AG09309 (cell line): ENCODE measurements at regions not wholly inside any gene's neighbourhood (a gene's known extent, or its start where the extent isn't known, plus 50 kb on each side); places are given as distances from the start of the nearest gene placed in this dataset.

Source experiments
- DNase-seq: peaks from one replicate; pipeline ENCODE4 v3.0.0-alpha.2; 2010; ENCODE audit warnings: low read depth
- H3K4me3 ChIP-seq: 2 replicates; pipeline ENCODE4 v1.5.1; 2011; ENCODE audit warnings: mild to moderate bottlenecking, low read depth, low read length, moderate library complexity; ENCODE audit not compliant: control insufficient read depth
- TF ChIP-seq, protein P1 (sequence below): IDR thresholded peaks from 2 replicates; pipeline ENCODE4 v1.5.1; 2011; ENCODE audit warnings: mild to moderate bottlenecking, low read depth, low read length, inconsistent platforms; ENCODE audit not compliant: insufficient read depth, control insufficient read depth; ENCODE audit errors: missing control alignments

GRCh38 chr5:175579742-175580432 lies 78.0 kb upstream of the HRH2 start:
- DNase-seq, result peak; percentile 28
- no peak overlapping the region for H3K4me3 ChIP-seq
- TF ChIP-seq, protein P1, sequence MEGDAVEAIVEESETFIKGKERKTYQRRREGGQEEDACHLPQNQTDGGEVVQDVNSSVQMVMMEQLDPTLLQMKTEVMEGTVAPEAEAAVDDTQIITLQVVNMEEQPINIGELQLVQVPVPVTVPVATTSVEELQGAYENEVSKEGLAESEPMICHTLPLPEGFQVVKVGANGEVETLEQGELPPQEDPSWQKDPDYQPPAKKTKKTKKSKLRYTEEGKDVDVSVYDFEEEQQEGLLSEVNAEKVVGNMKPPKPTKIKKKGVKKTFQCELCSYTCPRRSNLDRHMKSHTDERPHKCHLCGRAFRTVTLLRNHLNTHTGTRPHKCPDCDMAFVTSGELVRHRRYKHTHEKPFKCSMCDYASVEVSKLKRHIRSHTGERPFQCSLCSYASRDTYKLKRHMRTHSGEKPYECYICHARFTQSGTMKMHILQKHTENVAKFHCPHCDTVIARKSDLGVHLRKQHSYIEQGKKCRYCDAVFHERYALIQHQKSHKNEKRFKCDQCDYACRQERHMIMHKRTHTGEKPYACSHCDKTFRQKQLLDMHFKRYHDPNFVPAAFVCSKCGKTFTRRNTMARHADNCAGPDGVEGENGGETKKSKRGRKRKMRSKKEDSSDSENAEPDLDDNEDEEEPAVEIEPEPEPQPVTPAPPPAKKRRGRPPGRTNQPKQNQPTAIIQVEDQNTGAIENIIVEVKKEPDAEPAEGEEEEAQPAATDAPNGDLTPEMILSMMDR, result no peak

DNA sequence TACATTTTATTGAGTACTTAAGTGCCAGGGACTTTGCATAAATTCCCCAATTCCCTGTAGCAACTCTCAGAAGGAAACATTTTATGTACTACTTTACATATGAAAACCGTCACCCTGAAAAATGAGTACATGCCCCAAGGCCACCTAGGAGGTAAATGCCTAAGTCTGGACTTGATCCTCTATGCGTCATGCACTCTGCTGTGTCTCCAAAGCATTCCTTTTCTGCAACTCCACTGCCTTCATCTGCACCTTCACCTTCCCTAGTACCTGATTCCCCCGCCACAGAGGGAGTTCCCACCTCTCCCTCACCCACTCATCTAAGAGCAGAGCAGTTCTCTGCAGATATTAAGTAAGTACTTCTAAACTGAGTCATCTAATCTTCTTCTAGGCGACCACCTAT lies 75.2 kb upstream of the HRH2 start:
- TF ChIP-seq, protein P1, result no peak
- H3K4me3 ChIP-seq, result no peak overlapping the region
- no peak for DNase-seq

DNA sequence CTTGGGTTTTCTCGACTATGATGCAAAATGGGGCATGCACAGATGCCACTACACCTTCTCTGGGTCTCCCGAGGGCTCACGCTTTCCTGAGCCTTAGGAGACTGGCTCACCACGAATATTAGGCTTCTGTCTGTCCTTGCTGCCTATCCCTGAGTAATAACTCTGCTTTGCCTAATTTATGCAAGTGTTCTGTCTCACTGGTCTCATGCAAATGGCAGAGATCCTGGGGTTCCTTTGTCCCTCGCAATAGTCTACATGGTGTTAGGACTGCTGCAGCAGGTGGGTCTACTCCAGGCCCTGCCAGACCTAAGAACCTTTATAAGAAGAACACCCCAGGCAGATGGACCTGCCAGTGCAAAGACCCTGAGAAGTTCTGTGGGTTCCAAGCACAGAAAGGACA lies 72.3 kb upstream of the HRH2 start:
- H3K4me3 ChIP-seq, result no peak overlapping the region
- no peak for DNase-seq
- TF ChIP-seq, protein P1, result no peak

- H3K4me3 ChIP-seq, result no peak overlapping the region
- TF ChIP-seq, protein P1, result no peak
- no peak for DNase-seq
Measured at GRCh38 chr5:175588709-175589429, 69.0 kb upstream of the HRH2 start.

DNA sequence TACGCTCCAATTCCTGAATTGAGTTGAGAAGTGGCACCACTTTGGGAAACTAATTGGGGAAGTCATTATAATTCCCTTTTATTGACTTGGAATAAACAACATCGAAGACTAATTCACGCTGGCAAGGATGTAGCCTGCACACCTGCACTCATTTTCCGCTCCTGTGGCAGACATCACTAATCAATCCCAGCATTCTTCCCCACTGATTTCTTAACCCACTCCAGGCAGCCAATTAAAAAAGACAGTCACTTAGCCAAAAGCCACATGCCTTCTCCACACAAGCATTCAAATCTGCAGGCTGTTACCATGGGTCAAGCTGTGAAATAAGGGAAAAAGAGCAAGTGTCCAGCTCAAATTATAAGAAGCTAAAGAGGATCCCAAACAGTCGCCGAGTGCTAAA lies 68.2 kb upstream of the HRH2 start:
- DNase-seq, result no peak
- TF ChIP-seq, protein P1, result no peak
- no peak overlapping the region for H3K4me3 ChIP-seq

DNA sequence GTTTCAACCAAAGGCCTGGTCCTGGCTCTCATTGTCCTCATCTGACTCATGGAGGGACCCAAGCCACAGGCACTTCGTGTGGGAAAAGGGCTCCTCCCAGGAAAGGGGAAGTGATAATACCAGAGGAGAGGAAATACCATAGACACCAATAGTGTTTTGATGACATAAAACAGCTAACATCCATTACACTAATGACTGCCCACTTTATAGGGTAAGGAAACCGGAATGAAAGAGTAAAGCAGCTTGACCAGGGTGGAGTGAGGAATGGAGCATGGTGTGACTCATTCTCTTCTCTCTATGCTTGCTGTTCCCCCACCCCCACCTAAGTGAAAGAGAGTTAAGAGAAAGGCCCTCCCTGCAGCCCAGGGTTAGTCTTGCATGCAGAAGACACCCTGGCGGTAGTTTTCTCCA lies 67.4 kb upstream of the HRH2 start:
- TF ChIP-seq, protein P1, result no peak
- DNase-seq, result peak; percentile 94
- no peak overlapping the region for H3K4me3 ChIP-seq
